ENCODE measurements at regions not wholly inside any gene's neighbourhood (a gene's known extent, or its start where the extent isn't known, plus 50 kb on each side); places are given as distances from the start of the nearest gene placed in this dataset.

DNA sequence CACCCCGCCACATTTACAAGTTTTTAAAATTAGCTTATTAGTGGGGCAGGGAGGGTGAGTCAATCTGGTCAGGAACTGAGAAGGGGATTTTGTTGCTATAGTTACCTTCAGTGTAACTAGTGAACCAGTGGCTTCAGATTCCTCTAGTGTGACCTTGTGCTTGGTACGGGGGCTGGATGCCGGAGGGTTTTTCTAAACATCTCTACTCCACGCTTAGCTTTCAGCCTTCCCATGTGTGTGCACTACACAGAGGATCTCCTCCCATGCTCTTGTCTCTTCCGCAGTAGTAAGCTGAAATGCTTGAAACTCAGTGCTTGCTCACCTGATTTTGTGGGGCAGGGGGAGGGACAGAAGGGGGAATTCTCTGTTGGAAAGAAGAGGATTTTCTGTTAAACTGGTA, 67.9 kb upstream of the AKAP13 start:
- ATAC-seq = peak; percentile 85 to 90

DNA sequence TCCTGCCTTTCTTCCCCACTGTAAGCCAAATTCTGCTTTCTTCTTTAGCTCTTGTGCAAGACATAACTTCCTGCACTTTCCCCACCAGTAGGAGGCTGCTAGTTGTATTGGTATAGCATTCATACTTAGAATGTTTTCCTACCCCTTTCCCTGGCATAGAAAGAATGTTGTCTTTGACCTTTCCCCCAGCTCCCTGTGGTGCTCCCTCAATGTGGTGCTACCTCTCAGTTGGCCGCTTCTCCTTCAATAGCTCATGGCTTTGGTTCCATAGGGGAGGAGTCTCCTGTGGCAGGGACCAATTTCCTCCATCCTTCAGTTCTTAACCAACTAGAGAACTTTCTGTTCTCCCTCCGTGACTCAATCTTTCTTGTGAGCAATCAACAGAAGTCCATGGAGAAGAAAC, 67.5 kb upstream of the AKAP13 start:
- no peak for ATAC-seq

DNA sequence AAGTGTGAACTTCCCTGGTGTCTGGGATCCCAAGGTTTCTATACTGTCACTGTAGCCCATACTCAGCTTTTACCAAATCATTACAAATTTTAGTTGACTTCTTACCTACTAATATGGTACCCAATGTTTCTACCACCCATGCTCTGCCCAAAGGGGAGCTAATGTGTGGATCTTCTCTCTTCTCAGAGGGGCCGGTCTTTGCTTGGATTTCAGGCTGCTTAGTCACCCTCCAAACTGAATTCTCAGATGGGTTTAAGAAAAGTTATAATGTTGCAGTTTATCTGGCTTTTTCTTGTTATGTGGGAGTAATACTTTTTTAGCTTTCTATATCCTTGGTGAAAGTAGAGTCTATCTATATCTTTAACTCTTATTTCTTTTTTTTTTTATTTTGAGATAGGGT, 67.1 kb upstream of the AKAP13 start:
- no peak for ATAC-seq

DNA sequence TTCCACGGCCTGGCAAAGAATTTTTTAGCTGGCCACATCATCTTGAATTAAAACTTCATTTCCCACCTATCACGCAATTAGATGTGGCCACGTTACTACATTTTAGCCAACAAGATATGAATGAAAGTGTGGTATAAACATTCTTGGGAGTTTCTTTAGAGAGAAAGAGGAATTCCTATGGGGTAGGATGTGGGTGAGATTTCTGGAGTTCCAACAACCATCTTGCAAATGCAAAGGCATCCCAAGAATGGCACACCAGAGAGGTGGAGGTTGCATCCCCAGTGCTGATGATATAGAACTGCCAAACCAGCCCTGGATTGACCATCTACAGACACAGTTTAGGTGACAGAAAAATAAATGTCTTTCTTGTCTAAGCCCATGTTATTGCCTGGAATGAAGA, 66.3 kb upstream of the AKAP13 start:
- ATAC-seq = no peak

DNA sequence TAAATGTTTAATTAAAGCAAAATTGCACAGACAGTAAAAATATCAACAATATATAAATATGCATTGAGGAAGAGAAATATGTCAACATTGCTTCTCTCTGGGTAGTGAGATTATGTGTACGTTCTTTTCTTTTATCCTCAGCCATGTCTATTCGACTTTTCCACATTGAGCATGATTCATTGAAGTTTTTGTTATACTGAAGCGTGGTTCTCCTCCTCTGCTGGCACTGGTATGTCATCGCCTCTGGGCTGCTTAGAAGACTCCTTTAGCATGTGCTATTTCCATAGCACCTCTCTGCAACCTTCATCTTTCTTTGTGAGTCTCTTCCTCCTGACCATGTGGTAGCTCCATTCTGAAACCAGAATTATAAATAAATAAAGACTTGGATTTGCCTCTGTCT, 65.8 kb upstream of the AKAP13 start:
- ATAC-seq = no peak

DNA sequence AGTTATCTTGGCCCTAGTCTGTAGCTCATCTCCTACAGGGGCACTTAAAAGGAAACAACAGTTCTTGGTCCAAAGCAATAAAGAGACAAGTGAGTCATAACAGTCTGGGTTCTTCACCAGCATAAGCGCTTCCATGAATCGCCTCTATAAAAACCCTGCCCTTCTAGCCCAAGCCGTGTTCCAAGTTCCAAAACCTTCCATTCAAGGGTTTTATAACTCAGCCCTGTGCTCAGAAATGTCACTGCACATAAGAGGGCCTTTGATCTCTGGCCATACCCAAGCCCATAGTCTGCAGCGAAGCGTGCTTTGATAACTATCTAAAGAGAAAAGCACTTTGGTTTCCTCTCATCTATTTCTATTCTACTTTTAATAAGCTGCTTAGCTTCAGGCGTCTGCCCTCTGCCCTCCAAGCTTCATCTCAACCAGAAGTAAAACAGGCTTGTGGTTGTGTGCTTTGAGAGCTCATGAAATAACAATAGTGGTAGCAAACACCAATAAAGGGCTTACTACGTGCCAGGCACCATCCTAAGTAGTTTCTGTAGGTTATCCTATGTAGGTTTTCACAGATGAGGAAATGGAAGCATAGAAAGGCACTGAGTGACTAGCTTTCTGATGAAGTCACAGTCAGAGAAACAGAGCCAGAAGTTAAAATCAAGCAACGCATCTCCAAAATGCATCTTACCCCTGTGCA, 64.0 kb upstream of the AKAP13 start:
- peak; percentile 34 to 39 for ATAC-seq

DNA sequence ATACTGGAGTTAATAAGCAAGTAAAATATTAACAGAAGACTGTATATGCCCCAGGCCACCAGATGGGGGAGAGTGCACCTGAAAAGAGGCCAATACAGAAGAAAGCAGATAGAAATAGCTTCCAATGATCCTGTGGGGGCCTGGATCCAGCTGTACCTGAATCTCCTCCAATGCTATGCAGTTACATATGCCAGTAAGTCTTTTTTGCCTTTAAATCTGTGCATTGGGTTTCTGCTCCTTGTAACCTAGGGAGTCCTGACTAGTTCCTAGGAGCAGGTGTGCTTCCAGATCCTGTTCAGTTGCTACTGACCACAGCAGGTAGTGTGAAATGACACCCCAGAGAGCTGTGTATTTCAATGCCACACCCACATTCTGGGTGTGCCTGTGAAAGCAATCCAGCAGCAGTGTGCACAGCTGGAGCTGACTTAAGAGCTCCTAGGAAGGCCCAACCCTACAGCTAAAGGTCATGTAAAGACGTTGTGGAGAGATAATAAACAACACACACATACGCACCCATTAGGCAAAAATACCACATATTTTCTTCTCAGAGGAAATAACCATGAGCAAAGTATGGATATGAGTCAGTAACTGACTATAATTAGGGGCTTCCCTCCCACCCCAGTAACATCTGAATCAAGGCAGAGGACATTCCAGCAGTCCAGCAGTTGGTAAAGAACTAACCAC, 62.2 kb upstream of the AKAP13 start:
- ATAC-seq = peak; percentile 85 to 88

DNA sequence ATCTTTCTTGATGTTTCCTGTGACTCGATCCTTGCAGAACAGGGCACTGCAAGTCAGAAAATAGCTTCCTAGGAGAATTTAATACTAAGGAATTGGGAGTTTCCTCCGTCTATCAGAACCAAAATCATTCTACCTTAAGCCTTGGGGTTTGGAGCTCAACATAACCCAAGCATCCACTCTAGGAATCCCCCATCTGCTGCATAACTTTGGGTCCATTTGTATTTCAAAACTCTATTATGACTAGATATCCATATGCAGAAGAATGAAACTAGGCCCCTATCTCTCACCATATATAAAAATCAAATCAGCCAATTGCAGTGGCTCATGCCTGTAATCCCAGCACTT, 61.7 kb upstream of the AKAP13 start:
- peak; percentile 11 to 18 for ATAC-seq

DNA sequence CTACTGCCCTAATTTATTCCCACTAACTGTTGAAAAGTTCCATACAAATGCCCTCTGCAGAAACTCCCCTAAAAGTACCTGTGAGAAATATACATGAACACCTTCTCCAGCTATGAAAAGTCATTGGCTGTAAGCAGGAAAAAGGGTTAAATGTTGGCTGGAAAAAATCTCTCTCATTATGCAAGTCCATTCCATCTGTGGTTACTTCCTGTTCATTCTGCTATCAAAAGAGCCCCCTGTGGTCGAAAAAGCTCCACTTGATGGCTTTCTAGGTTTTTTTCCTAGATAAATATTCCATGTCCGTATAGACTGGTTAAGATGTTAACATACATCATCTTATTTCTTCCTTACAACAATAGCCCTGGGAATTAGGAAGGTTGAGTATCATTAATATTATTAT, 56.2 kb upstream of the AKAP13 start:
- no peak for ATAC-seq

DNA sequence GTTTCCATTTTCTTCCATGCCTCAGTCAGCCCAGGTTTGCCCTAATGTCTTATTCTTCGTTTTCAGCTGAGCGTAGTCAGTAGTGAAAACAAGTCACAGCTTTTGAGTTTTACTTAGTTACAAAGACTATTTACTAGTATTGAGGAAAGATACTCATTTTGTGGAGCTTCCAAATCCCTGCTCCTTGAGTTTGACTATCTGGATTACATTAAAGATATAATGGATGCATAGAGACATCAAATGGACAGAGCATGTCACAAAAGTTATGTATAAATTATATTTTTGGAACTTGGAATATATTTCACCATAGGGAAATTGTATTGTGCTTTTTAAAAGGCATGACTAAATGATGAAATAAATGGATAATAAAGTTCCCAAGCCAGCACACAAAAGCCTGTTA, 54.6 kb upstream of the AKAP13 start:
- ATAC-seq = no peak

DNA sequence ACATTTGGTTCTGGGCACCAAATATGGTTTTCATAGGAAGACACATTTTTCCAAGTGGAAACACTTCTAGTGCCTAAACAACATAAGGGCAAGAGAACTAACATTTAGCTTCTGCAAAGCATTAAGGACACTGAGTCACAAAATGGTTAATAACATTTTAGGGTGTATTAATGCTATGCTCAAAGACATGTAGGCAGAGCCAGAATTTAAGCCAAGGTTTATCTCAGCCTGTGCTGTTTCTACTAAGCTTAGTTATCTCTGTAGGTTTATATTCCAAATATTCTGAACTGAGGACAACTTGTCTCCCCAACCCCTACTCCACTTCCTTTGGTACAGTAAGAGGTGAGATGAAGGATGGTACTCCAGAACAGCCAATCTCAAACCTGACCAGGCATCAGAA, 54.1 kb upstream of the AKAP13 start:
- ATAC-seq = no peak

DNA sequence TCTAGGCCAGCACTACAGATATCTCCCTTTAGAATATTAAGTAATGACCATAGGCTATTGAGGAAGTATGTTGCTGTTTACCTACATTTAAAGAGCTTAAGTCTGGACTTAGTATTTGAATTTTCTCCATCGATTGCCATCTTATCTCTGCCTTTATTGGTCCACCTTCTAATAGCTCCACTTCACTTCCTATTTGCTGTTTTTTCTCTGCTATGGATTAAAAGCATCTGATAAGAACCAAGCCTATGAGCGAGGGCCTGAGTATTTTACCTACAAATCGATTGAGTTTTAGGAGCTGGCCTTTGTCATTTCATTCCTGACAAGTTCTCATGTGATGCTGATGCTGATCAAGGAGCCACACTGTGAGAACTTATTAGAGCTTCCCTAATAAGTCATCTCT, 52.6 kb upstream of the AKAP13 start:
- ATAC-seq = no peak

DNA sequence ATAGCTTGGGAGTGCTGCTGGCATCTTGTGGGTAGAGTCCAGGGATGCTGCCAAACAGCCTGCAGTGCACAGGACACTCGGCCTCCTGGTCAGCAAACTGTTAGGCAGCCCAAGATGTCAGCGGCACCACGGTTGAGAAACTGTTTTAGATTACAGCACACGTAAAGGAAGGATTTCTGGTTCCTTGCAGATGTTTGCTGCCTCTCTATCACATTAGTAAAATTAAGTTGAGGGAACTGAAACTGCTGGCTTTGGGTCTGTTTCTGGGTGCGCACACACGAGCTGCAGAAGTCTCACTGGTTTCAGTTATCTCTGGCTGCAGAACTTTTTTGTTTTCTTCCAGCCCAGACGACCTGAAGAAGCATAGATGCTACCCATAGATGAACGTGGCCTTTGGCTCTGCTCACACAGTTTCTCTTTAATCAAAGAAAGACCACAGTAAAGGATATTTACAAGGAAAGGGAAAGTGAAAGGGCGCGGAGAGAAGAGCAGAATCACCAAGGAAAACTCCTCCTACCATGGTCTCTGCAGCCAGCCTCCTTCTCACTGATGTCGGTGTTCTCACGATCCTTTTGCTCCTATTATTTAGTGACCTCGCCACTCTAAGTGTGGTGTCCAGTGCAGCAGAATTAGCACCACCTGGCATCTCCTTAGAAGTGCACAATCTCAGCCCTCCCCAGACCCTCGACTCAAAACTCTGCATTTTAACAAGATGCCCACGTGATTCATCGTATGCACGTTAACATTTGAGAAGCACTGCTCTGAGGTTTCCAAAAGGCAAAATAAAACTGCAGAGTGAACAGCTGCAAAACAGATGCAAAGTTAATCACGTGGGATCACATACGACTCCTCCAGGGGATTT, 50.6 kb upstream of the AKAP13 start:
- ATAC-seq = peak; percentile 44 to 47

All from activated CD4-positive, CD25-positive, alpha-beta regulatory T cell treated with anti-CD3 and anti-CD28 coated beads, Interleukin-2, amount 50 U/mL, for 24 hours (primary cell).